OCI-LY1 (cell line): ENCODE measurements at regions not wholly inside any gene's neighbourhood (a gene's known extent, or its start where the extent isn't known, plus 50 kb on each side); places are given as distances from the start of the nearest gene placed in this dataset.

ENCODE experiments used
- H2AFZ ChIP-seq: fragments of 200-600 bp; sonication (generic), shearing (Covaris generic); 2 replicates; pipeline ENCODE4 v1.6.0; 2014; ENCODE audit warnings: antibody characterized with exemption, mild to moderate bottlenecking, low read length
- H3F3A ChIP-seq: fragments of 200-600 bp; sonication (generic), shearing (Covaris generic); 2 replicates; pipeline ENCODE4 v1.6.0; 2014; ENCODE audit warnings: mild to moderate bottlenecking, antibody characterized with exemption, low read length, moderate library complexity; ENCODE audit not compliant: insufficient read depth
- H3K27ac ChIP-seq: fragments of 200-600 bp; sonication (generic); 2 replicates; pipeline ENCODE4 v1.5.1; 2014; ENCODE audit warnings: low read length, mixed run types, mild to moderate bottlenecking, low read depth; ENCODE audit not compliant: poor library complexity, severe bottlenecking
- H3K27me3 ChIP-seq: fragments of 200-600 bp; sonication (generic); 2 replicates; pipeline ENCODE4 v1.6.0; 2014; ENCODE audit warnings: antibody characterized with exemption, mild to moderate bottlenecking, low read length, moderate library complexity; ENCODE audit not compliant: insufficient read depth
- H3K36me3 ChIP-seq: fragments of 200-600 bp; sonication (generic); 2 replicates; pipeline ENCODE4 v1.6.1; 2014; ENCODE audit warnings: mild to moderate bottlenecking, antibody characterized with exemption, low read length, moderate library complexity, mixed read lengths; ENCODE audit not compliant: insufficient read depth
- H3K4me1 ChIP-seq: fragments of 200-600 bp; sonication (generic); 2 replicates; pipeline ENCODE4 v1.5.1; 2014; ENCODE audit warnings: mild to moderate bottlenecking, low read length, moderate library complexity; ENCODE audit not compliant: insufficient read depth, severe bottlenecking
- H3K4me2 ChIP-seq: fragments of 200-600 bp; sonication (generic), shearing (Covaris generic); 2 replicates; pipeline ENCODE4 v1.6.1; 2014; ENCODE audit warnings: low read length
- H3K4me3 ChIP-seq: fragments of 200-600 bp; sonication (generic); 2 replicates; pipeline ENCODE4 v1.5.1; 2014; ENCODE audit warnings: low read length, low read depth, mild to moderate bottlenecking, mixed read lengths; ENCODE audit not compliant: poor library complexity, severe bottlenecking
- H3K79me2 ChIP-seq: fragments of 200-600 bp; shearing (Covaris generic); 2 replicates; pipeline ENCODE4 v1.6.1; 2016; ENCODE audit warnings: mixed run types, low read length, mixed read lengths; ENCODE audit not compliant: insufficient read depth
- H3K9ac ChIP-seq: fragments of 200-600 bp; sonication (generic), shearing (Covaris generic); 2 replicates; pipeline ENCODE4 v1.6.1; 2014; ENCODE audit warnings: mild to moderate bottlenecking, low read length, mixed read lengths
- H3K9me2 ChIP-seq: fragments of 200-600 bp; sonication (generic), shearing (Covaris generic); 2 replicates; pipeline ENCODE4 v1.6.1; 2014; ENCODE audit warnings: low read depth, mild to moderate bottlenecking, low read length, mixed read lengths
- H3K9me3 ChIP-seq: fragments of 200-600 bp; shearing (Covaris generic); 2 replicates; pipeline ENCODE4 v1.6.1; 2014; ENCODE audit warnings: low read length, mixed read lengths
- H4K20me1 ChIP-seq: fragments of 200-600 bp; sonication (generic), shearing (Covaris generic); 2 replicates; pipeline ENCODE4 v1.6.0; 2016; ENCODE audit warnings: mild to moderate bottlenecking, low read length; ENCODE audit not compliant: insufficient read depth
- EZH2 ChIP-seq: fragments of 200-600 bp; sonication (generic), shearing (Covaris generic); IDR thresholded peaks from 2 replicates; pipeline ENCODE4 v1.8.0; 2017; ENCODE audit warnings: borderline replicate concordance, mixed run types, mild to moderate bottlenecking, antibody characterized with exemption, low read length, moderate library complexity, mixed read lengths
- TF ChIP-seq, protein P1 (sequence below): fragments of 200-600 bp; sonication (generic), shearing (Covaris generic); IDR thresholded peaks from 2 replicates; pipeline ENCODE4 v1.5.1; 2017; ENCODE audit warnings: mild to moderate bottlenecking, antibody characterized with exemption, low read length, moderate library complexity, mixed read lengths

DNA sequence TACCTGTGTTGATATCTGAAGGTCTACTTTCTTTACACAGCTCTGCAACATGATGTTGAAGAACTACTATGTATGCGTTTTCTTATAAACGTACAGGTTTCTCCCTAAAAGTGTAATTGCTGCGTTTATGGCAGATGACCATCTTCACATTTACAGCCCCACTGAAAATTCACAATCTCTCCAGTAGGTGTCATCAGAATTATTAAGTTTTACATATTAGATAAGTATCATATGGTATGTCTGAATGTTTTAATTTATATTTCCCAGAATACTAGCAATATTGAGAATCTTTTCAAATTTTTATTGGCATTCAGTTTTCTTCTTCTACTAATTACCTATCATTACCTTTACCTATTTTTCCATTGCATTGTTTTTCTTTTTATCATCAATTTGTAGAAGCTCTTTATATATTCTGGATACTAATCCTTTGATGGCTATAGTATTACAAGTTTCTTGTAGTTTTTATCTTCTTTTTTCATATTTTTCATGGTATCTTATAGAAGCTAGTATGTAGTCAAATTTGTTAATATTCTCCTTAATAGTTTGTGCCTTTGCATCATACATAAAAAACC lies 123.5 kb downstream of the CAPZA3 start:
- H2AFZ ChIP-seq, result no peak overlapping the region
- no peak overlapping the region for H3K4me3 ChIP-seq
- H3F3A ChIP-seq, result no peaks in the 10 kb centered on the region
- H3K9me3 ChIP-seq, result no peaks in the 10 kb centered on the region
- TF ChIP-seq EZH2, result no peak
- TF ChIP-seq, protein P1, sequence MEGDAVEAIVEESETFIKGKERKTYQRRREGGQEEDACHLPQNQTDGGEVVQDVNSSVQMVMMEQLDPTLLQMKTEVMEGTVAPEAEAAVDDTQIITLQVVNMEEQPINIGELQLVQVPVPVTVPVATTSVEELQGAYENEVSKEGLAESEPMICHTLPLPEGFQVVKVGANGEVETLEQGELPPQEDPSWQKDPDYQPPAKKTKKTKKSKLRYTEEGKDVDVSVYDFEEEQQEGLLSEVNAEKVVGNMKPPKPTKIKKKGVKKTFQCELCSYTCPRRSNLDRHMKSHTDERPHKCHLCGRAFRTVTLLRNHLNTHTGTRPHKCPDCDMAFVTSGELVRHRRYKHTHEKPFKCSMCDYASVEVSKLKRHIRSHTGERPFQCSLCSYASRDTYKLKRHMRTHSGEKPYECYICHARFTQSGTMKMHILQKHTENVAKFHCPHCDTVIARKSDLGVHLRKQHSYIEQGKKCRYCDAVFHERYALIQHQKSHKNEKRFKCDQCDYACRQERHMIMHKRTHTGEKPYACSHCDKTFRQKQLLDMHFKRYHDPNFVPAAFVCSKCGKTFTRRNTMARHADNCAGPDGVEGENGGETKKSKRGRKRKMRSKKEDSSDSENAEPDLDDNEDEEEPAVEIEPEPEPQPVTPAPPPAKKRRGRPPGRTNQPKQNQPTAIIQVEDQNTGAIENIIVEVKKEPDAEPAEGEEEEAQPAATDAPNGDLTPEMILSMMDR, result peak; percentile 53
- no peak overlapping the region for H3K27ac ChIP-seq
- H3K79me2 ChIP-seq, result no peaks in the 10 kb centered on the region
- H3K4me2 ChIP-seq, result no peak overlapping the region
- H3K36me3 ChIP-seq, result no peaks in the 10 kb centered on the region
- no peaks in the 10 kb centered on the region for H4K20me1 ChIP-seq
- H3K27me3 ChIP-seq, result no peaks in the 10 kb centered on the region
- H3K9me2 ChIP-seq, result no peaks in the 10 kb centered on the region
- no peaks in the 10 kb centered on the region for H3K4me1 ChIP-seq
- H3K9ac ChIP-seq, result no peak overlapping the region

DNA sequence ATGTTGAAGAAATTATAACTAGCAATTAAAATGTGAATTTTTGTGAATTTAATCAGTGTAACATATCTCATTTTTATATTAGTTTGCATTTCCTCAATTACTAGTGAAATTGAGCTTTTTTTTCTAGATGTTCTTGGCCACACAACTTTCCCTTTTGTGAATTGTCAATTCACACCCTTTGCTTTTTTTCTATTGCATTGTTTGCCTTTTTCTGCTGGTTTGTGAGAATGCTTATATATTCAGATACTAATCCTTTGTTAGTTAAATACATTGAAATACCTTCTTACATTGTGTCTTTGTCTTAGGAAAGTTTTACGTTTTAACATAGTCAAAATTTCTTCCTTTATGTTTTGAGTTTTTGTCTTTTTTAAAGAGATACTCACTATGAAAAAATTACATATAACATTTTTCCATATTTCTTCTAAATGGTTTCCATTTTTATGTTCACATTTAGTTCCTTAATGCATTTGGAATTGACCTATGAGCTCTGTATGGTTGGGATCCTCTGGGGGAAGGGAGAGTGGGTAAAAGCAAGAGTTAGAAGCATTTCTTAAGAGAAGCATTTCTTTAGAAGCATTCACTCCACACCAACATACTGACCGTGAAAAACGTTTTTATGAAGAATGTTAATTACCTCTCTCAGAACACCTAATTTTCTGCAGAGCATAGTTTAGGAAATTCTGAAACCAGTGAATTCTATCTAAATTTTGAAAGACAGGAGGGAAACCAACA lies 126.0 kb downstream of the CAPZA3 start:
- H4K20me1 ChIP-seq, result no peaks in the 10 kb centered on the region
- H3K4me1 ChIP-seq, result no peaks in the 10 kb centered on the region
- H3F3A ChIP-seq, result no peaks in the 10 kb centered on the region
- no peaks in the 10 kb centered on the region for H3K79me2 ChIP-seq
- H3K27me3 ChIP-seq, result no peaks in the 10 kb centered on the region
- H3K4me2 ChIP-seq, result no peak overlapping the region
- no peak overlapping the region for H3K27ac ChIP-seq
- H3K9ac ChIP-seq, result no peak overlapping the region
- H2AFZ ChIP-seq, result no peak overlapping the region
- H3K4me3 ChIP-seq, result no peak overlapping the region
- H3K9me2 ChIP-seq, result no peaks in the 10 kb centered on the region
- TF ChIP-seq, protein P1, result no peak
- TF ChIP-seq EZH2, result no peak
- no peaks in the 10 kb centered on the region for H3K9me3 ChIP-seq
- H3K36me3 ChIP-seq, result no peaks in the 10 kb centered on the region

DNA sequence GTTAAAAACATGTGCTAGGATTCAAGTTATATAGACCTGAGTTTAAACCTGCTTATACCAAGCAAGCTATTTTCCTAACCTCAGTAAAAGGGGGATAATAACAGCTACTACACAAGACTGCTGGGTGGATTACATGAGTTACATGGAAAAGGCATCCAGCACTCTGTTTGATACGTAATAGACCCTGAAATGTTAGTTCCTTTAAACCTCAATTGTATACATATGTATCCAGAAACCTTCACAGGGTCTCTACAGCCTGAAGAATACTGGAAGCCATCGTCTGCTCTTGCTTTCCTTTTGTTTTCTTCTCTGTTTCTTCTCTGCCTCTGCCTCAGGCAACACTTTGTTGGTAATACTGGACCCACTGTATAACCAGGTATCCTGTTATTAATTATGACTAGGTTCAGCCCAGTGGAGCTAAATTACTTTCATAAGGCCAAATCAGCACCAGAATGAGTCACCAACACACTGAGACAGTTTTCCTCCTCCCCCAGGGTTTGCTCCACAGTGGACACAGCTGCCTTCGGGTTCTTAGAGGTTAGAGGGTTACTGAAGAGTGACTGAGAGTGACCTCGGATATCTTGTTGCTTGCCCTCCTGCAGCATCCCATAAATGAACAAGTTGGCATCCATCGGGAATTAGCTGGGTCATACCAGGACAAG lies 127.1 kb downstream of the CAPZA3 start:
- Histone ChIP-seq H3K4me1 (no peaks in the 10 kb centered on the region), H3K9me2 (no peaks in the 10 kb centered on the region), H3K79me2 (no peaks in the 10 kb centered on the region), H3K9me3 (no peaks in the 10 kb centered on the region), H2AFZ (no peak overlapping the region), H3K9ac (no peak overlapping the region), H3F3A (no peaks in the 10 kb centered on the region), H3K27ac (no peak overlapping the region), H4K20me1 (no peaks in the 10 kb centered on the region), H3K4me2 (no peak overlapping the region), H3K27me3 (no peaks in the 10 kb centered on the region), H3K36me3 (no peaks in the 10 kb centered on the region), H3K4me3 (no peak overlapping the region)
- TF ChIP-seq EZH2, result no peak
- TF ChIP-seq, protein P1, result no peak
